NCI-H1436 (cell line): ENCODE measurements at regions not wholly inside any gene's neighbourhood (a gene's known extent, or its start where the extent isn't known, plus 50 kb on each side); places are given as distances from the start of the nearest gene placed in this dataset.
"Not testable (repeated sequence)": the region's sequence is repeated elsewhere in the genome, so short reads cannot be mapped to it uniquely, and the experiment has no call there.

Experiments used
- DNase-seq: peaks from one replicate; lab custom pipeline; 2025; lab: John Stamatoyannopoulos, UW

DNA sequence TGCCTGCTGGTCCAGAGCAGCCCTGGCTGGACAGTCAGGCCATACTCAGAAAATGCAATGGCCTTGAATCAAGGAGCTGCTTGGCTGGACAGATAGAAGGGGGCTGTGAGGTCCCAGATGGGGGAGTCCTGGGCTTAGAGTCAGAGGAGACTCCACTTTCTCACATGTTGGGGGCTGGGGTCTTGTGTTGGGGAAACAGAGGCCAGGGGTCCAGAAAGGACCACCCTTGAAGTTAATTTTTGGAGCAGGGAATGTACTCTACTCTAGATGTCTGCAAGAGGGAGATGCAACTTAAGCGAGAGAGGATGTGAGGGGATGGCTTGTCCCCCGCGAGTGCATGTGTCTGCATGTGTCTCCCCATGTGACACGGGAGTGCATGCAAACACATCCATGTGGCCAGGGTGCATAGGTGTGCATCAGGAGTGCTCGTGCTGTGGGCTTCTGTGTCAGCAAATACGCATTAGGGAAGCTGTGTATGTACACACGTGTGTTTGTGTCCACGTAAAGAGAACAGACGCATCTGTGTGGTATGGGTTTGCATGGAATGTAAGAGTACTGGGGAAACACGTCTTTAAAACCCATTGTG is 303.2 kb downstream of the MYCN start:
- no peak for DNase-seq

DNA sequence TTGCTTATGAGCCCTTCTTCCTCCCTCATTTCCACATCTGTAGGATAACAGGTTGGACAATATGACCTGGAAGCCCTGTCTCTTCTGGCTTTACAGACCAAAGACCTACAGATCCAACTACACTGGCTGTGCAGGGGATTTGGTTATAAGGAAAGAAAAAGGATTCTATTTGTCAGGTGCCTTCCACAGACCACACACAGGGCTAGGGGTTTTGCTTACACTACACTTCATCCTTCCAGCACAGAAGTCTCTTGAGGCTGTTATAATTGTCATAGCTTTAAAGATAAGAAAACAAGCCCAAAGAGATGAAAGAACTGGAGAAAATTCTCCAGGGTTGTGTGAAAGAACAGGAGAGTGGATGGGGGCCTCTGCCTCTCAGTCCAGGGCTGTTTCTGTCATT is 302.6 kb downstream of the MYCN start:
- no peak for DNase-seq

DNA sequence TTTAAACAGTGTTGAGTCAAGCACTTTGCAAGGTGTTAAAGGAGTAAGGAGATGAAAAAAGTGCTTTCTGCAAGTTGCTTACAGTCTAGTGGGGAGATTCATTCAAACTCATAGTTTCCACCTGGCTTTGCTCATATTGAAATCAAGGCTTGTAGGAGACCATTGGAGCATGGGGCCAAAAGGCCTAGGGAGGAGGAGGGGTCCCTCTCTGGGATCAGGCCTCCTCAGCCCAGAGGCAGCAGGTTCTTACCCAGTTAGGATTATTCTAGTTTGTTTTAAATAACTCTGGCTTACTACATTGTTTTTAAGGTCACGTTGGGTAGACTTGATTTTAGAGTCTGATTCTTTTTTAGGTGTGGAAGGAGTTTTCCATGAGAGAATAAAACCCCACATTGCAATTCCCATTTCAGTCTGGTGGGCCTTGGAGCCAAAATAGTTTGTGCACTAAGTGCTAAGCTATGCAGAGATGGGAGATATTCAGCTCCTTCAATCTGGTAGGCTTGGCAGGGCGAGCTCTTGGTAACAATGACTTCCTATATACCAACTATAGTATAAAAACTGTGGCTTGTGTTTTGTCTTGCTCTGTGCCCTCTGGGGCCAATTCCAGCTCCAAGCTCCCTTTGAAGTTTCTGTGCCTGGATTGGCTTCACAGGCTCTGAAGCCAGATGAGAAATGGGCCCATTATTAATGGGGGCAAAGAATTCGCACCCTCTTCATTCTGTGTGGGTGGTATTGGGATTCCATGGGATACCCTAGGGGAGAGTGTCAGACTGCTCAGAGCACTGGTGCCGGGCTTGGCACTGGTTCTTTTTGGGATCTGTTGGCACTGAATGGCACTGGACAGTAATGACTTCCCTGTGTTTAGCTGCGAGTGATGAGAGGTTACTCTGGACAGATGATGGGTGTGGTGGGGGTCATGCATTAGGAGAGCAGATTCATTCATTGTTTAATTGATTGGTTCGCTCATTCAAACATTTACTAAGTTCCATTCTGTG is 301.1 kb downstream of the MYCN start:
- no peak for DNase-seq

DNA sequence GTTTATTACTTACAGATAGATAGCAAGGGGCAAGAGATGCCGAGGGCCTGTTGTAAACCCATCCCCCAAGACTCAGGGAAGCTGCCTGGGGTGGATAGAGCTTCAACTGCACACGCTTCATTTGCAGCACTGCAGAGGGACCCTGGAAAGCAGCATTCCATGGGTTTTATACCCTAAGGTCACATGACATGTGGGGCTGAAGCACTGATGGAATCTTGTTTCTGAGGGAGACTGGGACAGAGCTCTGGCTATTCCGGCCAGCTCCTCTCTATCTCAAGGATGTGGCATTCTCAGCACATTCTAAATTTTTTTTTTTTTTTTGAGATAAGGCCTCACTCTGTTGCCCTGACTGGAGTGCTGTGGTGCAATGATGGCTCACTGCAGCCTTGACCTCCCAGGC is 300.1 kb downstream of the MYCN start:
- no peak for DNase-seq

DNA sequence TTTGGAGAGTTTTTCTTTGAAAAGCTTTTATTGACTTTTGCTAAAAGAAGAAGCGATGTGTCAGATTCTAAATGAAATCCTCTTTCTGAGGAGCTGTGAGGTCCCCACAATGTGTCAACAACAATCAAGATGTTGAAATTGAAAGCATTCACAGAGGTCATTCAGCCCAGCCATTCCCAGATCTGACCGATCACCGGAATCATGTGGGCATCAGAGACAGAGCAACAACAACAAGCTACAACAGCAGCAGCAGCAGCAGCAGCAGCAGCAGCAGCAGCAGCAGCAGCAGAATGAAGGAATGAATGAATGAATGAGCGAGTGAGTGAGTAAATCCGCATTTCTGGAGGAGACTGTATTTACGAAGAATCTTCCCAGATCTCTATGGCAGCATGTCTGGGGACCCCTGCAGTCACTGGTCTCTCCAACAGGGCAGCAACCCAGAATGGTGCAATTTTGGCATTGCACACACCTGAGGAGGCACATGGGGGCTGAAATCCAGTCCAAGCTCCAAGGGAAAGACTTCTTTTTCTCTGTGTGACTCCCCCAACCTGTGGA is 299.0 kb downstream of the MYCN start:
- DNase-seq, result no peak

DNA sequence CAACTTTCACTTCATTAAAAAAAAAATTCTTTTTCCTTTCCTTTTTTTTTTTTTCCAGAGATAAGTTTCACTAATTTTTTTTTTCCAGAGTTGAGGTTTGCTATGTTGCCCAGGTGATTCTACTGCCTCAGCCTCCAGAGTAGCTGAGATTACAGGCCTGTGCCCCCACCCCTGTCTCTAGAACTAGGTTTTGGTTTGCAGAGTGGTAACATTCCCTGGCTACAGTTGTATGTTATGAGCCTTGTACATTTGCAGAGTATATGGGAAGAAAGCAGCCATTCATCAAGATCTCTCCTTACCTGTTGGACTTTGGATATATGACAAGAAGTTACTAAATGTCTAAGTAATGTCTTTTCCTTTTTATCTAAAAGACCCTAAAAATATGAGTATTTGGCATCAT is 298.4 kb downstream of the MYCN start:
- no peak for DNase-seq

DNA sequence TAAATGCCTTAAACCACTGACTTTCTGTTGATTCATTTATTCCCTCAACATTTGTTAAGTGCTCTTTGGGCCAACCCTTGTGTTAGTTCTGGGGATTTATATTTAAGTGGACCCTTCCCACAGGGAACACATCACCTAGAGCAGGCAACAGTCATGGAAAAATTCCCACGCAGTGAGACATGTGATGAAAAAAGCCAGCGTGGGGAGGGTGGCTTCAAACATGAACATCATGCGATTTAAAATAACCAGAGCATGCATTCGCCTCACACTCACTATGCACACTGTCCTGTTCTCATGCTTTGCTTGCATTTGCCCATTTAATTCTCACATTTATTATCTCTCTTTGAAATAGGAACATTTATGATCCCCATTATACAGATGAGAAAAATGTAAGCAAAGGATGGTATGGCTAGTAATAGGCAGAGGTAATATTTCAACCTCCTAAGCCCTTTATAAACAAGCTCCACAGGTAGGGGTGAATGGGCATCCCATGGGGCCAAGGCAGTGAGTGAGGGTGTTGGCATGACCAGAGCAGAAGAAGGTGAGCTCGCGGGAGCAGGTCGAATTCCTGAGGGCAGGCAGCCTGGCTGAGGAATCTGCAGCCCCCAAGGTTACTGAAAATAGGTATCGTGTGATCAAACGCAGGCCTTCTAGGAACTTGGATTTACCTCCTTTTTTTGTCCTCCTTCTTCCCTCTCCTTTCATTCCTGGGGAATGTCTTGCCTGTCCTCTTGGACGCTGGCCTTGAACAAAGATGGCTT is 297.8 kb downstream of the MYCN start:
- no peak for DNase-seq

DNA sequence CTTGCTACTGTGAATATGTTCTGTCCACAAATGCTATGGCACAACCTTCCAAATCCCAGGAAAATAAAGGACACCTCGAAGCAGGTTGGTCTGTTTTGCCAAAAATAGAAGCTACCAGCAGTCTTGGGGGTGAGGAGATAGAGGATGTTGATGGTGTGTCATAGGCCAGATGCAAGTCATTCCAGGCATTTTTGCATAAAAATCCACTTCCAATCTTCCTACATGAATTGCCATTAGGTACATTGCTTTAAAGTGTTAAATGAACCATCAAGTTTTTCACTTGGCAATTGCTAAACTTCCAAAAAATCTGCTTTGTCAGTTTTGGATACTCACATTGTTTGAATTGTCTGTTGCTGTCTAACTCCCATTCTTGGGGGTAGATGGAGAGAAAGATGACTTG is 295.4 kb downstream of the MYCN start:
- no peak for DNase-seq

DNA sequence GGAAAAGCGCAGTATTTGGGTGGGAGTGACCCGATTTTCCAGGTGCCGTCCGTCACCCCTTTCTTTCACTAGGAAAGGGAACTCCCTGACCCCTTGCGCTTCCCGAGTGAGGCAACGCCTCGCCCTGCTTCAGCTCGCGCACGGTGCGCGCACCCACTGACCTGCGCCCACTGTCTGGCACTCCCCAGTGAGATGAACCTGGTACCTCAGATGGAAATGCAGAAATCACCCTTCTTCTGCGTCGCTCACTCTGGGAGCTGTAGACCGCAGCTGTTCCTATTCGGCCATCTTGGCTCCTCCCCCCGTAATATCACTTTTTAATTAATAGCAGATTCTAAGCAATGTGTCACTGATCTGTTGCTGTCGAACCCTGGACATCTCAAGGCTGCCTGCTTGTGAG is 294.9 kb downstream of the MYCN start:
- not testable (repeated sequence) for DNase-seq

DNA sequence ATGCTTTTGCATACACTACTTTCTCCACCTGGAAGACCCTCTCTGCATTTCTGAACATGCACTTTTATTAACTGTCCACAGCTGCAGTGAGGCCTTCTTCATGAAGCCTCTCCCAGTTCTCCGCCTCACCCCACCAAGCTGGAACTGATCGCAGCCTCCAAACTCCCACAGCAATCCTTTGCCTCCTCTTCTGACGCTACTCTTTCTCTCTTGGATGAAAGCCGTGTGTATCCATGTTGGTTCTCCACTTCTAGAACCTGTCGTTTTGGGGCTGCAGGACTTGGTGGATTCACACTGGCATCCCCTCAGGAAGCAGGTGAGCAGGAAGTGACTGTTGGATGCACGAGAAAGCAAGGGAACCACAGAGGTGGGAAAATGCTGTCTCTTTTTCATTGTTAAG is 288.6 kb downstream of the MYCN start:
- no peak for DNase-seq

DNA sequence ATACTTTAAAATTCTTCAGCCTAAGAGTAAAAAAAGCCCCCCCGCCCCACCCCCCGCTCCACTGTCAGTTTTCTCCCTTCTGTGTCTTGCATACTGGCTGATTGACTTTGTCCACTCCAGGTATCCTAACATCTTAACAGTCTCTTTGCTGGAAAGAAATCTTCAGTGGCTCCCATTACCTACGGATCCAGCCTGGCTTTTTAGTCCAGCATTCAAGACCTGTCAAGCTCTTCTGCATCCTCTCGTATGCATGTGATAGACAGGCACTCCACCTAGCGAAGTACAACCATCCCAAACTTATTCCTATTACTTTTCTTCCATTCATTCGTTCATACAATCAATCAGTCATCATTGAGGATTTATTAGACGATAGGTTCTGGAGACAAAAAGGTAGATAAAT is 288.1 kb downstream of the MYCN start:
- no peak for DNase-seq

DNA sequence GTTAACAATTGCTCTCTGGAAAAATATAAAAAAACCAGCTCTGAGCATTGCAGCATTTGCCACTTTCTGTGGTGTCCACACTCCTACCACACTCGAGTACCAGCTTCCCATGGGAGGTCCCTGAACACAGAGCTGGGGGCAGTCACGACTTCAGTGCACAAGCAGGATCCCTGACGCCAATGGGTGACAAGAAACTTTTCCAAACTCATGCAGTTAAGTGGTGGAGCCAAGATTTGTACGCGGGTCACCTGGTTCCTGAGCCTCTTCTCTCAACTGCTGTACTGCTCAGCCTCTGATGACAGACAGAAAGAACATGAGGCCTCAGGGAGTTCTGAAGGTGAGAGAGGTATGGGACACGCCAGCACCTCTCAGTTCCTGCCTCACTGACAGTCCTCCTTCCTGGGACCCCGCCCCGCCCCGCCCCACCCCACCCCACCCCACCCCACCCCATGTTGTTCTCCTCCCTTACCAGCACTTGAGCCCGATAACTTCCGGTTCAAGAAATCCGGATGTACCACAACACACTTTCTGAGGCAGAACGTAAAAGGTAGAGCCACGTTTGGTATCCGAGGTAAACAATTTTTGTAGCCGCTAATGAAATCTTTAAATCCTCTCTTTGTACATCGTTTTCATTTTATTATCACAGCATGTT is 287.6 kb downstream of the MYCN start:
- DNase-seq, result no peak

DNA sequence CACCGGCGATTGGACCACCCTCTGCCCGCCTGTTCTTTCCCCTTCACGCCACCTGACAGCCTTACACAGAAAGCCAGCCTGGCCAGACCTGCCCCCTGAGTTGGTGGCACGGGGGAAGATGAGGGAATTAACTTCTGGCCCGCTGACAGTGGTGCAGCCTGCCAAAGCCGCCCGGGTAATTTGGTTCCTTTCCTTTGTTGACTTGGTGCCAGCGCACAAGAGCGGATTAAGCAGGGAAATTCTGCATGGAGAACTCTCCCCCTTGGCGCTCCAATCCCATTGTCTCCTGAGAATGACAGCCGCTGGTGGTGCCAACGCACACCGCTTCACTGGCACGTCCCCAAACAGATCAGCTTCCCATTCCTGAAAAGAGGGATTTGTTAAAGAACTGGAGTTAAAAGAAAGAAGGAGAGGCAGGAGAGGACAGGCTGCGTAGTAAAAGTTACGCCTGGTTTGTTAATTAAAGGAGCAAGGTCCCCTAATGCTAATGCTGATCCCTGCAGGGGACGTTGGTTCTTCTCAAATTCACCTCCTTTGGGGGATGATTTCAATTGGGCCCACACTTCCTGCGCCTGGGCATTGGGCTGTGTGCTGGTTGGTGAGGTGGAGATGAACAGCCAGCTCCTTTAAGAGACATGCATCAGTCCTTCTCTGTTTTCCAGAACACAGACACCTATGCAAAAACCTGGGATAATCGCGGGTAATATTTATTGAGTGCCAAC is 286.8 kb downstream of the MYCN start:
- no peak for DNase-seq

DNA sequence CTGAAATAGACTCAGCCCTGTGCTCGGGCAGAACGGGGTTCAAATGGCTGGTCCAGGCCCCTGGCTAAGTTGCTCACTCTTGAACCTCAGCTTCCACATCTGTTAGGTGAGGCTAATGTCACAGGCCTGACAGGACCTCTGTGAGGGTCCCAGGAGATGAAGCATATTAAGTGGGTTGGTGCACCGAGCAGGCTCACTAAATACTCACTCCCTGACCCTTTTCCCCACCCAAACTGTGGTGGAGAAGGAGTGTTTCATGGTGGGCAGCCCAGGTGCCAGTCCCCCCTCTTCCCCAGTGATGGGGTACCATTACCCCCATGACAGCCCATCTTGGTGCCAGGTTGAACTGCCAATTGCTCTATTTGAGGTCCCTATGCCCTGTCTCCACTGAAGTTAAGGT is 286.0 kb downstream of the MYCN start:
- DNase-seq, result no peak

DNA sequence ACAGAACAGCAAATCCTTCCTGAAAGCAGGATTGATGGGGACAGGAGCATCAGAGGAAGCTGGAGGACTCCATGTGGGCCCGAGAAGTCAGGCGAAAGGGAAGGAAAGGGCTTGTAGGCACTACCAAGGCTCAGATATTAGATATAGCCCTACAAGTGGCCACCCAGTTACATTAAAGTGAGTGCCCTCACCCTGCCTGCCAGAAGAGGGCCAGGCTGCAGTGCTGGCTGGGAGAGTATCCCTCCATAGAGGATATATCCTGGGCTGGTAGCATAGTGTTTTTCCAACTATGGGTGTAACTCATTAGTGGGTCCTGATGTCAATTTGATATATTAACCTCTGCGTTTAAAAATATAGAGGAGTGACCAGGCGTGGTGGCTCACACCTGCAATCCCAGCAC is 285.2 kb downstream of the MYCN start:
- DNase-seq, result no peak

DNA sequence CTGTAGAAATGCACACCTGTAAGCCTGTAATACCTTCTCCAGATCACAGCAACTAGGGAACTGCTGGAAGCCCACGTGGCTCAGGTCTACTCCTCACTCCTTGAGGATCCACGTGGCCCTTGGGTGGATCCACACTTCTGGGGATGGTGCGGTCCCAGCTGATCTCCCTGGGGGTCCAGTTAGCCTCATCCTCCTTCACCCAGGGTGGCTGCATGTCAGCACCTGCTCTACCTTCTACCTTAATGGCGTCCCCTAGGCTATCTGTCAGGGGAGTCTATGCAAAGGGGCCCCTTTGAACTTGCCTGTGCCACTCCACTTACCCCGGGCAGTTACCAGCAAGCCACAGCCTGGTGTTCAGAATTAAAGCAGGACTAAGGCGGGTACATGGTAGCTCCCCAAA is 284.7 kb downstream of the MYCN start:
- DNase-seq, result no peak

DNA sequence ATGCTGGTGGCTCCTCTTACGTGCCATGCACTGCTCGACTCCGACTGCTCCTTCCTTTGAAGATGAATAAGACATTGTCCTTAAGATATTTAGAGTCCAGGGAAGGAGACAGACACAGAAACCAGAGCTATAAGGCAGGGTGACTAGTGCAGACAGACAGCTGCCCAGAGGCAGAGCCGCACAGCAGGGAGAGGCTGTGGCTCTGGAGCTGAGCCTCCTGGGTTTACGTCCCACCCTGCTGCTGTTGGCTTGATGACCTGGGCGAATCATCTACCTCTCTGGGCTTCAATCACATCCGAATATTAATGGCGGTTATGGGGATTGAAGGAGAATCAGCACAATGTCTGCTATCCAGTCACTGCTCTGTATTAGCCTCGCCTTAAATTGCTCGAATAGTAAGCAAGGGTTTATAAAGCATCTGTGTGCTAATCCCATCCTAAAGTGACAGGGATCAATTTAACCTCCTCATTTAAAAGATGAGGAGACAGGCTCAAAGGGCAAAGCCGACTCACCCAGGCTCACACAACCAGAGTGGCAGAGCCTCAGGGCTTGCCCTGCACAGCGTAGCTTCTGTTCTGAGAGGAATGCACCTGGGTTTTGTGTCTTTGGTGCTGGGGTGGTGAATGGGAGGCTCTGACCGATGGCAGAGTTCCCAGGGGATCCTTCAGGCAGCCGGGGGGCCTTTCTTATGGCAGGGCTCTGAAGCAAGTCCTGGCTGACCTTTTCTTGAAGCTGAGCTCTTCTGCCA is 284.1 kb downstream of the MYCN start:
- DNase-seq, result no peak

DNA sequence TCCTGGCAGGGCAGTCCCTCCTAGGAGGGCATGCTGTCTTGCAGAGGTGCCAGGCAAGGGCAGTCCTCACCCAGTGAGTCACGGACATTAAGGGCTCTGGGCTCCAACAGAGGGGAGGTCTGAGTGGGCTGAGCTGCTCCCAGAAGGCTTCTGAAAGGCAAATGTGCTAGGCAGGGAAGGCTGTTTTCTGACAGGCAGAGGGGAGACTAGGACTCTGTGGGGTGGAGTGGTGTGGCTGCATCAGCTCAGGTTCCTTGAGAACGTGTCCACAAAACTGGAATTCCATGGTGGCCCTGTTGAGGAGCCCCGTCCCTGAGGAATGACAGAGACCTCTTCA is 283.5 kb downstream of the MYCN start:
- DNase-seq, result no peak

DNA sequence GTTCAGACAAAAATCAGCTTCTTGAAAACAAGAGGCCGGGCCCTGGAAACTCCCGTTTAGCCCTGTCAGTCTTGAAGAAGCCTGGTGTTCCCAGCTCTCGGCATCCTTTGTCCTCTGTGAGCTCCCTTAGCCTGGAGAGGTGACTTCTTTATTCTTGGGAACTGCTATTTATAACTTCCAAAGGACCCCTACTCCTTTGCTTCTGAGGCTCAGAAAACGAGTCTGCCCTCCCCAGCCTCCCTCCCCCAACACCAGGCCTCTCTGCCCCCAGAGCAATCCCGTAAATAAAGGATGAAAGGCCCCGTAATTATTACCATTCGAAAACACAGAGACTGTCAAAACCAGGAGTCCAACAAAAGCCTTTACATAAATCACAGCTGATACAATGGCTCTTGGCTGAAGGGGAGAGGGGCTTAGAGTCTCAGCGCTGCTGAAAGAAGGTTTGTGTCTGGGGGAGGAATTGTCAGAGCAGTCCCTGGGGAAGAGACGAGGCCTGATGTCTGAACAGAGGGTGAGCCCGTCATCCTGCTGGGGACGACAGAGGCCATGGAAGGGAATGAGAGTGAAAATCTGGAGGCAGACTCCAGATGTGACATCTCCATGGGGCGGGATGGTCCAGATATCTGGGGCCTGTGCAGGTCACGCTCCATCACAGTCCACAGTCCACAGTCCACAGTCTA is 283.0 kb downstream of the MYCN start:
- DNase-seq, result no peak

DNA sequence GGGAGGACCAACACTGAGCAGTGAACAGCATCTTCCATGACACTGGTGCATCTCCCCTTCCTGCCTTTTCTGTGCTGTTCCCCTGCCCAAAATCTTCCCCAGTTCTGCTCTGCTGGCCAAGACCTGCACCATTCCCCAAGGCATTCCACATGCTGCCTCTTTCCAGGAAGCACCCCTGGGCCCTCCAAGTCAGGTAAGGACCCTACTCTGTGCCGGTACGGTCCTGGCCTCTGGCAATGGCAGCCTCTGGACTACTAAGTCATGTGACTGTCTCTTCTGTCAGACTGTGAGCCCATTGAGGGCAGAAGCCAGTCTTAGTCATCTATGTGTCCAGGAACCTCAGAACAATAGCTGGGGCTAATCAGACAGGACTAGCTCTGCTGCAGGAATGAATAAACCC is 282.0 kb downstream of the MYCN start:
- no peak for DNase-seq
